ENCODE measurements at regions not wholly inside any gene's neighbourhood (a gene's known extent, or its start where the extent isn't known, plus 50 kb on each side); places are given as distances from the start of the nearest gene placed in this dataset.

DNA sequence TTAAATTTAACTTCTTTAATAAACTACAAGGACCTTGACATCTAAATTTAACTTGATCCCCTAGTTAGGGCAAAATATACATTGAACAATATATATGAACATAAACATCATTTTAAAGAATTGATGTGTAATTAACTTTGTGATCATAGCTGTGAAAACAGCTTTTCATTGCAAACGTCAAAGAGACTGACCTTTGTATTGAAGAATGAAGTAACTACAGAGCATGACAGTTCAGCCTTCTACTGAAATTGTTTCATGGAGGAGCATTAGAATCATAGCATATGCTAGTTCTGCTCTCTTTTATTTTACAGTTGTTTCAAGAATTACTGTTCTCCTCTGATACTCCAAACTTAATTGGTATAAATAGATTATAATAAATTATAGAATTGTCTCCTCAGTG lies 123.4 kb upstream of the PRR20A start:
- no peak for DNase-seq

DNA sequence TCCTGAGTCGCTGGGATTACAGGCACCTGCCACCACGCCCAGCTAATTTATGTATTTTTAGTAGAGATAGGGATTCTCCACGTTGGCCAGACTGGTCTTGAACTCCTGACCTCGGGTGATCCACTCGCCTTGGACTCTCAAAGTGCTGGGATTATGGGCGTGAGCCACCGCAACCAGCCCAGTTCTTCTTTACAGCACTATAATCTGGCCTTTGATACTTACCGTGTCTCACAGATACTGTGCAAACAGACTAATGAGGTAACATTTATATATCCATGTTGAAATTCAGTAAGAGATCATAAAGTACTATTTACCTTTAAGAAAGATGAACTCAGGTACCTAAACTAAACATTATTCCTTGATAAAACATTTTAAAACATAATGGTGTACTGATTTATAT lies 121.8 kb upstream of the PRR20A start:
- DNase-seq: no peak

DNA sequence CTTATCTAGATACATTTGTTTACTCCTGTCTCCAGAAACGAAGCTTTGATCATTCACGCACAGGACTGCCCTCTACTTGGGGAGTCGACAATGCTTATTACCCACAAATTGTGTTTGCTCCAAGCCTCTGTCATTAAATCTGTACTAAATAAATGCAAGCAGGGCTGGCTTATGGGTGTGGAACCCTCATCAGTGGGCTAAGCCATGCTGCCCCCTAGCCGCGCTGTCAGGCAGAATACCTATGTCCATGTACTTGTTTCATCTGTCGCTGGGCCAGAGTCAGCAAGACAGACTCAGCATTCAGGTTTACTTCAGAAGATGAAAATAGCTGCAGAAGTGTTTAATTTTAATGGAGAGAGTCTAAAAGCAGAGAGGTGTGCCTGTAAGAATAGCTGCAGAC lies 110.0 kb upstream of the PRR20A start:
- DNase-seq: no peak

DNA sequence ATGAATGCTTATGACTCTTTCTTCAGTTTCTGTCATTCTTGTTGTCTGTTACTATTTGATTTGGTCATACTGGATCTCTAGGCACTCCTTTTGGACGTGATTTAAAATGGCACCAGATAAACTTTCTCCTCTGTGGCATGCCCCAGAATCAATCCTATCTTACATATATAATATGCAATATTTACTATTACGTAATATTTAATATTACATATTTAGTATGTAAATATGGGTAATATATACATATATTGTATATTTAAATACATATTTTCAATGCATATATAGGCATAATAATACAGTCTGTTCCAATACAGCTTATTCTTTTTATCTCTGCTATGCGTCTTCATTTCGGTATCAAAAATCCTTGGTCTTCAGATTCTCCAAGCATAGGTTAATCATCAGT lies 104.4 kb upstream of the PRR20A start:
- DNase-seq: no peak

DNA sequence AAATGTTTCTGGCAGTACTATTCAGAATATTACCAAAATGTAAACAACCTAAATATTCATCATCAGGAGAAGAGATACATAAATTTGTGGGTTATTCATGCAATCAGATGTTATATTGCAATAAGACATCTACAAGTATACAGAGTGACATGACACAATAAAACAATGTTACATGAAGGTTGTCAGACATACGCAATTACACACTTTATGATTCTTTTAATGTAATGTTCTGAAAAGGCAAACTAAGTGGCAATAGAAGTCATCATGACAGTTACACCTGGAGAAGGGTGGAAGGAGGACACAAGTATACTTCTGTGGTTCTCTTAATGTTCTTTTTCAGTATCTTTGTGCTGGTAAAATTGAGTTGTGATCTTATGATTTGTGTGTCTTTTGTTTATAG lies 95.8 kb upstream of the PRR20A start:
- no peak for DNase-seq

DNA sequence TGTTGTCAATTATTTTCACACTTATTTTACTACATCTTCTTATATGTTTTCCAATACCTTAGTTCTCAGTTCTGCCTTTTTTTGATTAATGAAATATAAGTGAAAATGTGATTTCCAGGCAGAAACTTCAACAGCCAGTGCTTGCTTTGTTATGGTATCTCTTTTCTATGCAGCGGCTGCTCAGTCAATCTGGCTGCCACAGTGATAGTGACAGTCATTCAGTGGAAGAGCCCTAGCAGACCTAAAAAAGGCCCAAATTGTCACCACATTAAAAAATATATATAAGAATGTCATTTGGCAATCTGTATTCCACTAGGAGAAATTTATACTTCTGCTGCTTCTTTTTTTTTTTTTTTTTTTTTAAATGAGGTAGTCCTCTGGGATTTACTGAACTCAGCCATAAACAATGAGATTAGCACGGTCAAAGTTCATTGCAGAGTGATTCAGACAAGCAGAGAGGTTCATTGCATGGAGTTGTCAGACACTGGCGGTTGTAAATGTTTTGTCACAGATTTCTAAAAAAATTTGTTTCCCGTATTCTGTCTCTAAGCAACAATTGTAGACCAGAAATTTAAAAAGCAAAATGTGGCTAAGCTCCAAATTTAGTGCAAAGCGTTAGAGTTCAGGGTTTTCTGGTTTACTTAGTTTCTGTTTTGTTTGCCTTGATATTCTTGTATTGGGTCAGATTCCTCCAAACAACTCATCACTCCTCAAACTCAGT lies 94.7 kb upstream of the PRR20A start:
- no peak for DNase-seq

DNA sequence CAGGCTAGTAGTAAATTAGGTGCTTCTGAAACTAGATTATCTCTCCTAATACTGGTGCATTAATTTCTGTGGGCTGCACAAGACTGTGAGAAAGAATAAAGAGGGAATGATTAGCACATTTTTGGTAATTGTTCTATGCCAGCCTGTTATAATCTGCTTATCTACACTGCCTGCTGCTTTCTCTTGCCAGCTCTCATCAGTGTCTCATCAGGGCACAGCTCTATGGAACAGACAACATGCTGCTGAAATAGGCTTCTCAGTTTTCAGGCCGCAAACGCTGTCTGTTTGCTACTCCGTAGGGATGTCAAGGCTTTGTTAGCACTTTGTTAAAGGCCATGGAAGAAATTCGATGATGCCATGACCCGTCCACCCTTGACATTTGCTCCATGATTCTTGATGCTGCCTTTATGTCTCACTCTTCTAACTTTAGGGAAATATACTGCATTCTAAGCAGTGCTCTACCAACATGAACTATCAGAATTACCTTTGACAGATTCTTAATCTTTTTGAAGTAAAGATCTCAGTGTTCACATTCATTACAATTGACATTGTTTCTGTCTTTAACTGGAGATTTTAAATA lies 84.0 kb upstream of the PRR20A start:
- no peak for DNase-seq

DNA sequence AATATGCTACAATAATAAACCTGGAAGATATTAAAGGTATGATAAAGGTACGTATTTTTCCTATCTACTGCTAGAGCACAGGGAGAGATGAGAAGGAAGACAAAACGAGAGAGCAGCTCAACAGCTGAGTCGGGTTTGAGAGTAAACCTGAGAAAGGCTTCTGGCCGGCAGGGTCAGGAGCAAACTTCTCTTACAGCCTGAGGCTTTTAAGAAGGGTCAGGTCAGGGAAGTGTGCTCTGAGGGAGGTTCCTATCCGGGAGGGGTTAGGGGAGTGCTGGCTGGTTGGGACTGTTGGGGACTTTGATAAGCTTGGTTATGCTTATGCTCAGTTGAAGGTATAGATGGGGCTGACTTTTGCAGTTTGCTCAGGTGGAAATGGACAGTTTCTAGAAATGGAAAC lies 77.7 kb upstream of the PRR20A start:
- no peak for DNase-seq

DNA sequence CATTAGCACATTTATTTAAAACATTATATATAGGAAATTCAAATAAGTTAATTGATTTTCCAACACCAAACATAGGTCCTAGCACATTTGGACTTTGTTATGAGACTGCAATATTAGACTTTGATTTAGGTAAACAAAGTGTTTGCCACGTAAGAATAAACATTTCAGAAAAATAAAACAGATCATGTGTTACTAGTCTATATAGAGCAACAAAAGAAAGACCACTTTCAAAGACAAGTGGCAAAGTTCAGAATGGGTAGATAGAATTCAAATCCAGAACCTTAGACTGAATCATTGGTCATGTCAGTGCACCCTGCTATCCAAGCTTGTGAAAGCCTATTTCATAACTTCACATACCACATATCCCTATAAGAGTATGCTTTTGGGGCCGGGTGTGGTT lies 66.7 kb upstream of the PRR20A start:
- no peak for DNase-seq

DNA sequence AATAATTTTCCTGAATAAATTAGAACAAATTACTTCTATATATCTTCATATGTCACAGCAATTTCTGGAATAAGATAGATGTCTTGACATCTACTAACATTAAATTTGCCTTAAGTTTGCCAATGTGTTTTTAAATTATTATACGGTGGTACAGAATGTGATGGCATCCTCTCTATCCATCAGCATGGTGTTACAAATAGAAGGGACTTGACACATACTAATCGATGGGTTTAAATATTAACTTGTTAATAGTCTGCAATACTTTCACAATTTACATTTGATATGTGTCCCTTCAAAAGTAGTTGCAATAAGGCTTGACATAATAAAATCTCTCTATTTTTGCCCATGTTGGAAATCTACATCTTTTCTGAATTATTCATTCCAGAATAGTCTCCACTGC lies 65.1 kb upstream of the PRR20A start:
- DNase-seq: no peak

DNA sequence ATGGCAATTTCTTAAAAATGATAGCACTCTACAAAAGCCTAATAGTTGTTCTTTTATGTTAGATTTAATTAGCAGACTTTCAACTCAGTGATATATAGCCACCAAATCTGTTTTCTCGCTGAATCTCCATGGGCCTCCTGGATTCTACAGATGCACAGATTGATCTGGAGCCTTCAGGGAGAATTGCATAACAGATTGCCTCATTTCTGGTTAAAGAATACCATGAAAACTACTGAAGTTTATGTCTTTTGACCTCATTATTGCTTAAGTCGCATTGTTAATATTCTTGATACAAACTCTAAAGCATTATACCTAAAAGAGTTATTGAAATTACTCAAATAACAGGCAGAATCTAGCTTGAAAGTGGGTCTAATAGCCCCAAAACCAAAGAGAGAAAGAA lies 53.7 kb upstream of the PRR20A start:
- no peak for DNase-seq
